GM19035 (cell line): ENCODE measurements at regions not wholly inside any gene's neighbourhood (a gene's known extent, or its start where the extent isn't known, plus 50 kb on each side); places are given as distances from the start of the nearest gene placed in this dataset.

ENCODE experiments used
- ATAC-seq: cut with Tn5 transposase; IDR thresholded peaks from one replicate; pipeline ENCODE4 v1.9.1; 2021; ENCODE audit not compliant: unreplicated experiment

DNA sequence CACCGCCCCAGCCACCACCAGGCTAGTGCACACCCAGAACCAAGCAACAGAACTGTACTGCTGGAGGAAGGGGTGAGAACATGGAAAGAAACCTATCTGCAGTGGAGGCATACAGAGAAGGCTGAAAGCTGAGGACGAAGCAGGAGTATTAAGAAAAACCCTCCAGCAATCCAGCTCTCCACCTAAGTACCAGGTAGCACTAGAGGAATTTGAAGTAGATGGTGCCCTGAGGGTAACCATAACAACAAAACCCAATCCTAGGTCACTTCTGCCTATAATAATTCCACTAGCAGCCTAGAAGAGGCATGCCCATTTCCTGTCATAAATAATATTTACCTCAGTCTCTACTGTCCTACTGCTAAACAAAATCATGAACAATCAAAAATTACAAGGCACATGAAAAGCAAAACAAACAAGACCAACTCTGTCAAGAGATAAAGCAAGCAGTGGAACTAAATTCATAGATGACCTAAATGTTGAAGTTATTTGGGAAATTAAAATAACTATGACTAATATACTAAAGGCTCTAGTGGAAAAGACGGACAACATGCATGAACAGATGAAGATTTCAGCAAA is 51.1 kb downstream of the HYCC1 start:
- ATAC-seq: no peak

DNA sequence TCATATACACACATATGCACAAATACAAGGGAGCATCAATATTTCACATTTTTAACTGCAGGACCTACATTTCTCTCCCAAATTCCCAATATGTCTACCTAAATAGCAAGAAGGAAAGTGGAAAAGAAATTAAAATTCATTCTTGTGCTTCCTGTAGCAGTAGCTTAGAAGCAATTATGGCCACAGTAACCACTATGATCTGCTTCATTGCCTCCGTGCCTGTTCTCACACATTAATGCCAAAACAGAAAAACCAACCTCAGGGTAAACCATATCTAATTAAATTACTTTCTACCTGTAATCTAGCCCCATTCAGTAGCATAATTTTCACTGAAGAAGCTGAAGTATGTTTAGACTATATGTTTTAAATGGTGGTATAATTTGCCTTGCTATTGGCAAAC is 55.2 kb downstream of the HYCC1 start:
- ATAC-seq: no peak

DNA sequence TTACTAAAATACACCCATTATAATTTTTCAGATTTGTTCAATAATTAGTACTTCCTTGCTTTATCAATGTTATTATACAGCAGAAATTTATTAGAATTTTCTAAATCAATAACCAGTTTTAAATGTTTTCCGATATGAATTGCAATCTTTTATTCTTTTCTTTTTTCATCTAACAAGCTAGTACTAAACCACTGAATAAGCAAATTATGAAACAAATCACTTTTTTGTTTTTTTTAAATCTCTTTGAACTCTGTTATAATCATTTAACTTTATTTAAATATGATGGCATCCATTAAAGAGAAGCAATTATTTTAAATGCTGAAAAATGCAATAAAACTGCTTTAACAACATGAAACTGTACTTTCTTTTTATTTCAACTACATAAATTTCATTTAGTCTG is 59.7 kb downstream of the HYCC1 start:
- no peak for ATAC-seq

DNA sequence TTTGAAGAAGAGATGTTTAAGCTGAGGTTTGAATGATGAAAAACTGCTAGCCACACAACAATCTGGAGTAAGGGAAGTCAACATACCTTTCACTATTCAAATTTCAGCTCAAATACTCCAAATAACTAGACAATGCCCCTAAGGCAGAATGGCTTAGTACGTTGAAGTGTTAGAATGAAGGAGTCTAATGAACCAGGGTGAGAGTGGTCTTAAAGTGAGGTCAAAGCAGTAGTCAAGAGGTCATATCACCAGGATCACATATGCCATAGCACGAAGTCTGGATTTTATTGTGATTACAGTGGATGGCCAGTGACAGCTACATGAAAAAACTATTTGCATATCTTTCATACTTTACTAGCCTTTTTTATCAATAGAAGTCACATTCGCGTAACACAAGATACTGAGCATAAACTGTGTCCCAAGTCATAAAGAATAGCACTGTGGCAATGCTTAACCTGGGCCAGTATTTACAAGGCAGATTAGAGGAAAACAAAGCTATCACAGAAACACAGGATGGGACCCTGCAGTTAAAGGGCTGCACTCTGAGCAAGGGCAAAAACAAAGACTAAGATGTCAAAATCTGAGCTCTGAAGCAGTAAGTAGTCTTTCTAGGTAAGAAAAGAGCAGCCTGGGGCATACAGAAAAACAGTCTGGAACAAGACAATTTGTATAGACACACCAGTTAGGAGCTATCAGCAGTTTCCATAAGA is 61.5 kb downstream of the HYCC1 start:
- no peak for ATAC-seq

DNA sequence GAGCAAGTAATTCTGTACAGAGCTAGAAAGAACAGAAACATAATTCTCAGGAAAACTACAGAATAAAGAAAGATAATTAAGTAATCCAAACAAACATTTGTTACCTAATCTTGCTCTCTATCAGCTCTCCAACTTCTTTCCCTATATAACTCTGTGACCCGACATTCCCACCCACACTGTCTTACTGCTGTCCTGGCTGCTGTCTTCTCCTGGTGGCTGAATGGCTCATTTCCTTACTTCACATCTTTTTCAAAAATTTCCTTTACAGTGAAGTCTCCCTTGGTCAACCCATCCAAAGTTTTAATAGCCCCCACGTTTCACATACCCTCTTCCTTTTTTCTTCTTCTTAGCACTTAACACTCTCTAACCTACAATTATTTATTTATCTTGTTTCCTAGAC is 64.0 kb downstream of the HYCC1 start:
- no peak for ATAC-seq

DNA sequence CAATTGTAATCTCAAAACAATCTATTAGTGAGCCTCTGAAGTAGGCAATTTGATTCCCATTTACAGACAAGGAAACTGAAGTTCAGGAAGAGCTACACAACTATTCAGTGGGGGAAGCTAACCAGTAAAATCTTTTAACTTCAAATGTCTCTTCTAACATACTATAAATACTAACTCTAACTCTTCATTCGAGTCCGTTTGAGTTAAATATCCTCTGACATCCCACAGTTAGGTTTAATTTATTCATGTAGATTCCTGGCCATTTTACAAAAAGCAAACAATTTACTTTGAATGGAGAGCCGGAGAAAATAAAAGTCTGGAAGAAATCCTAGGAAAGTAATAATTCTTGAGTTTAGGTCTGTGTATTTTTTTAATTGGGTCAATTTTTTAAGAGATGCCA is 64.7 kb downstream of the HYCC1 start:
- no peak for ATAC-seq

DNA sequence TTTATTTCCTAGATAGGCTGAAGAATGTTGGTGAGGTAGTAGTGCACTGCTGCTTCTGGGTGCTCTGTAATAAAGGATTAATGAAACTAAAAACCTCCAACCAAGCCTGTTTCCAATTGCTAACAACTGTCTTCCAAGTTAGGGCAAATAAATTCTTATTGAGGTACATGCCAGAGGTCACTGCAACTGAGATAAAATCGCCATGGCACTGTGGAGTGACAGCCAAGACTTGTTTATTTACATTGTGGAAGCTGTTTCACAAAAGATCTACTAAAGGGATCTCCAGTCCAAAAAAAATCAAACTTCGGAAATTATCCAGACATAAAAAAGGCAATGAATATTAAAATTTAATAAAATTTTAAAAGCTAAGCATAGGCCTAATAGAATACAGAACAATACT is 65.2 kb downstream of the HYCC1 start:
- no peak for ATAC-seq

DNA sequence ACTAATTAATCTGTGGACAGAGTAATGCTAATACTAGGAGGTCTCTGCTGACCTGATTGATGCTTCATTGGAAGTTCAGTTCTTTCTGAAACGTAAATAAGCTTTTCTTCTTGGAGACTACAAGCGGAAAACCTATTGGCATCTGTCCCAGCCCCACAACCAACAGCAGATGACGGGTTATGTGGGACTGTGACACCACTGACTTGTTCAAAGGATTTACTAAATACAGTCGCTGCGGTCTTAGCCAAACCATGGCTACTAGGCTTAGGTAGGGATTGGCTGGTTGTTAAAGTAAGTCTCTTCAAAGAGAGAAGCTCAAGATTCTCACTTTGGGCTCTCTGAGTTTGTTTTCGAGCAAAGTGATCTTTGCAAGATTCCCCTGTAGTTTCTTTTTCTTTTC is 68.3 kb downstream of the HYCC1 start:
- no peak for ATAC-seq

DNA sequence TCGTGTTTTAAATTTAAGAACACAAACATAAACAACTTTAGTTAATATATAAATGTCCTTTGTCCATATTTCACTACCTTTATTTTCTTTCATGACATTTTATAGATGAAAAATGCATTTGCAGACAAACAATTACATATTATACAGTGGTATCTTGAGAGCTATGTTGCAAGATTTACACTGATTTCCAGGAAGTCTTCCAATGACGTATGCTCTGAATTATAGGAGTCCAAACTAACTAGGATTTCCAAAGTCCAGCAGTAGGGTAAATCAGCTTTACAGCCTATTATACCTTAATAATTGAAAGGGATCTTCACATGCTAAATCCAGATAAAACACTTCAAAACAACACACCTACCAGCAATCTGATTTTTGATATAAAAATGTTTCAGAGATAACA is 69.4 kb downstream of the HYCC1 start:
- ATAC-seq: no peak

DNA sequence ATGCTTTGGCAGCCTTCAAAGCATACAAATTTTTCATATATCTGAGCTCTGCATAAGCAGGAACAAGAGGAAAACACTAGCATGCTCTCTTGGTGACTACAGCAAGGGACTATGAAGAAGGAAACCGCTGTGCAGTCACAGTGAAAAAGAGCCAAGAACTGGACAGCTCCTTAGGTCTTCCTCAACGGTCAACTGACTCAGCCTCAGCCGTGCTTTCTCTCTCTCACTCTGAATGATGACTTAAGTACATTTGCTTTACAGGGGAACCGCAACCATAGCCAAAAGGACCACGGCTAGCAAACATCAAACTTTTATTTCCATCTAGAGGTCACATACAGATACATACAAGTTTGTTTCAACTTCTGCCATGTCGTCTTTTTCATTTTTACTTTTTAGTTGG is 69.9 kb downstream of the HYCC1 start:
- no peak for ATAC-seq

DNA sequence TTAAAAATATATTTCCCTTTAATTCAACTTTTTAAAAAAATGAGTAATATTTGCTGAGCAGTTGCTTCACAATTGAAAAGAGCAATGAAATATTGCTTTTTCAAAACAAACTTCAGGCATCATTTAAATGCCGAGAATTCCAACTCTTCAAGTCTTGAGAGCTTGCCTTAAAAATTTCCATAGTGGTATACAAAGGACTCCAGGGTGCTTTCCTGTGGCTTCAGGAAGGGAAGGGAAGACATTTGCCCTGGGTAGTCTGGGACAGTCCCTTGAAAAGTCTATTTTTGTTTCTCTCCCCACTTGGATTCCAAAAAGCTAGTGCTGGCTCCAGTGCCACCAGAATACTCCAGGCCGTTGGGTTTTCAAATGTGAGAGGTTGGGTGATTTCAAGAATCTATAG is 71.7 kb downstream of the HYCC1 start:
- ATAC-seq: no peak

DNA sequence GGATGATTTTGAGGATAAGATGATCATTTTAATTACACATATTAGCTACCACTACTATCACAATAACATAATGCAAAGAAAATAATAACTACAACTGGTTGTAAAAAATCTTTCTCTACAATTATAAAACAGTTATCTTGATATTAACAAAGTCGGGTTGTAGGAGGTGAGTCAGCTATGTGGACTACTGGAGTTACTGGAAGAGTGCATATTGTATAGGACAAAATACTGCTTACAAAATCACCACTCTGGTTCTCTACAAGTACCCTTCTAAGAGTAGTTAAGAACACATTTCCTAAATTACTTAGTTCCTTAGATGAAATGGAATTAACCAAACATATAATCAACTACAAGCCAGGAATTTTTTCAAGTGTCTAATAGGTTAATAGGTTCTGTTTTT is 74.1 kb downstream of the HYCC1 start:
- no peak for ATAC-seq

DNA sequence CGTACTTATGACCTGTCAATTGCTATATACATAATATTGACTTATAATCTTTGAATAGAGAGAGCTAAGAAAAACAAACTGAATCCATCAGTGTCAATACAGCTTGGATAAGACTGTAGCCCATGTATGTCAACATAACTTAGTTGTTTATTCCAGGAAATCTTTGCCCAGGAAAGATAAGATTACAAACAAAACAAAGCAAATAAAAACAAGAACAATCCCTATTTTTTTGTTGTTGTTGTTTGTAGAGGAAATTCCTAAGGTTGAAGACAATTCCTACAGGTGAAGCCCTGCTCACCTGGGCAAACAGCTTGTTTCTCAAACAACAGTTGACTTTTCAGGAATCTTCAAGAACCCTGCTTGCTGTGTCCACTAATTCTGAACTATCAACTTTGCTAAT is 76.0 kb downstream of the HYCC1 start:
- ATAC-seq: no peak

DNA sequence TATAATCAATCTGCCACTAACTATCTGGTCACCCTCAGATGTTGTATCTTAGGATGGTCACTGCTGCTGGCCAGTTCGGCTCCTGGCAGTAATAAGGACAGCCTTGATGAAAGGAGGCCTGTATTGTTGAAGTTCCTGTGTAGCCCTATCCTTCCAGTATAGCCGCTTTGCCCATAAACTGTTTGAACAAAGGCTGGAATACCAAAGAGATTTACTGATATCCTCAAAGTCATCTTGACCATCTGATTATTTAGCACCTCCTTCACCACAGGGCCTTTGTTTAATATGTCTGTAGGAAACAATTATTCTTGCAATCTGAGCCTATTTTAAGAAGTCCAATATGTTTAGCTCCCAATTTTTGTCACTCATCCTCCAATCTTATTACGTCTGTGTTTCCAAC is 77.7 kb downstream of the HYCC1 start:
- no peak for ATAC-seq

DNA sequence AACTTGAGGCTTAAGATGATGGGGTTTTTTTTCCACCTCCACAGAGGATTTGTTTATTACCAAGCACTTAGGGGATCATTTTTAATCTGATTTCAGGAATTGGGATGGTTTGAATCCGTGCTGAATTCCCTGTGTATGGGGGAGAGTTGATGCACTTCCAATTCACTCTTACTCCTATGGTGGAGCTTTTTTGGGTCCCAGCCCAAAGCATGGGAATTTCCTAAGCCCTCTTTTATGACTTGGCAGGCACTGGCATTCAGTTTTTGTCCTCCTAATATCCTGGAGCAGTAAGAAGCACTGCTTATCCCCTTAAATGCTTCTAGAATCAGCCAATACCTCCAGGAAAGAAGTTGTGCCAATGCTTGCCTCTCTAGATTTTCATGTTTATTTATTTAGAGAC is 78.7 kb downstream of the HYCC1 start:
- ATAC-seq: no peak

DNA sequence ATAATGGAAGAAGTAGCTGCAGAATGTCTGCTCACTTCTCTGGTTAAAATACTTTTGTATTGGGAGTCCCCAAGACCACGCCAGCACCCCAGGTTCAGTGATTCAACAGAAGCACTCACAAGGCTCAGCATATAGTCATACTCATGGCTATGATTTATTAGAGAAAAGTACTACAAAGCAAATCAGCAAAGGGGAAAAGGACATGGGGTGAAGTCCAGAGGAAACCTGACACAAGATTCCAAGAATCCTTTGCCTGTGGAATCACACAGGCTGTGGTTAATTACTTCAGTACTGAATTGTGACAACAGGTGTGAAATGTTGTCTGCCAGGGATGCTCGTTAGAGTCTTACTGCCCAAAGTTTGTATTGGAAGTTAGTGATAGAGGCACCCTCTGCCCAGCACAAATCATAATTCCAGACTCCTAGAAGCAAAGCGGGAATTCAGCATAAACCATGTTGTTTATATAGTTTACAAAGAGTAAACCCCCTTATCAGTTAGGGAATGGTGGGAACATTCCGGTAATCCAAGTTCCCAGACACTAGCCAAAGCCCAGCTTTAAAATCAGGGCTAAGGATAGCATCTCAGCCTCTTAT is 79.4 kb downstream of the HYCC1 start:
- no peak for ATAC-seq

DNA sequence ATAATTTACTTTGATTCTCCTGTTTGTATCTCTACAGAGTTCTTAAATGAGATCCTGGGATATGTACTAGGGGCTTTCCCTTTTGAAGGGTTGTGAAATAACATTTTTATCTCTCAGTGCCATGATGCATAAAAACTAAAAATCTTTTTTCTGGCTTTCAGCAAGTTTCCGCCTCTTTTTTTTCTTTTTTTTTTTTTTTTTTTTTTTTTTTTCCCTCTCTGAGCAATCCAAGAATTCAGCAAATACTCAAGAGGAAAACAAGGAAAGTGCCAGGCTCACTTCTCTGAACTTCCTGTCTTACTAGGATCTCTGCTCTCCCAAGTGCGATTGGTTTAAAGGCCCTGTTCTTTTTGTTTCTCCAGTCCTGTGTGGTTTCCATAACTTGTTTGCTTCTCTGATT is 79.9 kb downstream of the HYCC1 start:
- no peak for ATAC-seq

DNA sequence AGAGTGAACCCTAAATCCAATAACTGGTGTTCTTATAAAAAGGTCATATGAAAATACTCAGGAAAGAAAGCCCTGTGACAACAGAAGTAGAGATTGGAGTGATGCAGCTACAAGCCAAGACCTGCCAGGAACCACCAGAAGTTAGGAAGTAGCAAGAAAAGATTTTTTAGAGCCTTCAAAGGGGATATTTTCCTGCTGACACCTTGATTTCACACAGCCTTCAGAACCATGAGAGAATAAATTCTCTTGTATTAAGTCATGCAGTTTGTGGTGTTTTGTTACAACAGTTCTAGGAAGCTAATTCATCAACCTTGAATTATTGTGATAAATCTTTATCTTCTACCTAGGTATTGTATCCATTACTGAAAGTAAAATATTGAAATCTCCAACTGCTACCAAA is 81.0 kb downstream of the HYCC1 start:
- ATAC-seq: no peak

DNA sequence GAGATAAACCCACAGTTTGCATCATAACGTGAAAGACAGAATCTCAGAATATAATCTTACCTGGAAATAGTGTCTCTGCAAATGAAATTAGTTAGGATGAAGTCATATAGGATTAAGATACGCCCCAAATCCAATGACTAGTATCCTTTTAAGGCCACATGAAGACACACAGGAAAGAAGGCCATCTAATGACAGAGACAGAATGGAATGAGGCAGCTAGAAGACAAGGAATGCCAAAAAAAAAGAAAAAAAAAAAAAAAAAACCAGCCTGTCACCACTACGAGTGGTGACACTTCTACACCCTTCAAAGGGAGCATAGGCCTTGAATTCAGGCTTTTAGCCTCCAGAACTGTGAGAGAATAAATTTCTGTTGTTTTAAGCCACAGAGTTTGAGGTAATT is 82.9 kb downstream of the HYCC1 start:
- ATAC-seq: no peak

DNA sequence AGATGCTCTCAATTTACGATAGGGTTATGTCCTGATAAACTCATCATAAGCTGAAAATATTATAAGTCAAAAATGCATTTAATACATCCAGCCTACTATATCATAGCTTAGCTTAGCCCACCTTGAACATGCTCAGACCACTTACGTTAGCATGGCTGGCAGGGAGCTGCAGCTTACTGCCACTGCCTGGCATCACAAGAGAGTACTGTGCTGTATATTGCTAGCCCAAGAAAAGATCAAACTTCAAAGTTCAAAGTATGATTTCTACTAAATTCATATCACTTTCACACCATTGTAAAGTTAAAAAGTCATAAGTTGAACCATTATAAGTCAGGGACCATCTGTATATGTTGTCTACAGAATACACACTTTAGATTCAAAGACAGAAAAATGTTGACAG is 91.6 kb downstream of the HYCC1 start:
- no peak for ATAC-seq

DNA sequence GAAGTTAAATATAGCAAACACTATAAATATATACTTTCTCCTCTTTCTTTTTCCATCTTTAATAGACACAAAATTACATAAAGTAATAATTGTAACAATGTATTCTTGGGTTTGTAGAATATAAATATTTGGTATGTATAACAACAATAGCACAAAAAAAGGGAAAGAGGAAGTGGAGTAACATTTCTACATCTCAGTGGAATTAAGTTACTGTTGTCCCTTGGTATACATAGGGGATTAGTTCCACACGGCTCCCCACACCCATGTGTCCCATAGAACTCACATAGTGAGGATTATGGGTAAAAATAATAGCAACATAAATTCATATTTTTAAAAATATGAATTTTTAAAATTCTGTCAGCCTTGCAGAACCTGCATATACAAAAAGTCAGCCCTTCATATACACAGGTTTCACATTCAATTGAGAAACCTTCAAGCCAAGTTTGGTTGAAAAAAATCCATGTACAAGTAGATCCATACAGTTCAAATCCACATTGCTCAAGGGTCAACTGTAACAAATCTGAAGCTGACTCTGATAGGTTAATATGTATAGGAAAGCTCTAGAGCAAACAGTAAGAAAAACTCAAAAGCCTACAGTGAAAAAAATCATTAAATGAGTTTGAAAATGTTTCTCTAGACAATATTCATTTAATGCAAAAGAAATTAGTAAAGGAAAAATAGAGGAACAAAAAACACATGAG is 92.4 kb downstream of the HYCC1 start:
- no peak for ATAC-seq

DNA sequence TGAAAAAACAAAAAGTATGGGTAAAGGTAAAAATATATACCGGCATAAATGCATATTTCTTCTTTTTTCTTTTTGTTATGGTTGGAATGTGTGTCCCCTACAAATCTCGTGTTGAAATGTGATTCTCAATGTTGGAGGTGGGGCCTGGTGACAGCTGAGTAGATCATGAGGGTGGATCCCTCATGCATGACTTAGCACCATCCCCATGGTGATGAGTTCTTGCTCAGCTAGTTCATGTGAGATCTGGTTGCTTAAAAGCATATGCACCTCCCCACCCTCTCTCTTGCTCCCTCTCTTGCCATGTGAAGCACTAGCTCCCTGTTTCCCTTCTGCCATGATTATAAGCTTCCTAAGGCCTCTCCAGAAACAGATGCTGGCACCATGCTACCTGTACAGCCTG is 93.3 kb downstream of the HYCC1 start:
- ATAC-seq: no peak
